ENCODE measurements at regions not wholly inside any gene's neighbourhood (a gene's known extent, or its start where the extent isn't known, plus 50 kb on each side); places are given as distances from the start of the nearest gene placed in this dataset.

DNA sequence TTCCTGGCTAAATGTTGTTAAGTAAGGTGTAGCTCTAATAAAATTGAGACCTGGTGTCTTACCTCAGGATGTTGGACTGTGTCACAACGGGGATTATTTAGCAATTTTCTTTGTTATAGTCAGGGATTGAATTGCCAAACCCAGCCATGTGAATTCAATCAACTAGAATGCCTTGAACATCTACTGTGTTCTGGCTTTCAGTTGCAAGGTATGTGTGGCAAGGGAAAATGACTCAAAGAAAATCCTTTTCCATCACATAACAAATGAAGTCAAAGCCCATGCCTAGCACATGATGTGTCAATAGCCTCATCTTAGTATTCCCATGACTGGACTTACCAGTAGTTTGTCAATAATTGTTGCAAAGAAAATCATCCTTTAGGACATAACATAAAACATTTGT is 519.8 kb upstream of the FLRT2 start:
- TF ChIP-seq, protein P1, sequence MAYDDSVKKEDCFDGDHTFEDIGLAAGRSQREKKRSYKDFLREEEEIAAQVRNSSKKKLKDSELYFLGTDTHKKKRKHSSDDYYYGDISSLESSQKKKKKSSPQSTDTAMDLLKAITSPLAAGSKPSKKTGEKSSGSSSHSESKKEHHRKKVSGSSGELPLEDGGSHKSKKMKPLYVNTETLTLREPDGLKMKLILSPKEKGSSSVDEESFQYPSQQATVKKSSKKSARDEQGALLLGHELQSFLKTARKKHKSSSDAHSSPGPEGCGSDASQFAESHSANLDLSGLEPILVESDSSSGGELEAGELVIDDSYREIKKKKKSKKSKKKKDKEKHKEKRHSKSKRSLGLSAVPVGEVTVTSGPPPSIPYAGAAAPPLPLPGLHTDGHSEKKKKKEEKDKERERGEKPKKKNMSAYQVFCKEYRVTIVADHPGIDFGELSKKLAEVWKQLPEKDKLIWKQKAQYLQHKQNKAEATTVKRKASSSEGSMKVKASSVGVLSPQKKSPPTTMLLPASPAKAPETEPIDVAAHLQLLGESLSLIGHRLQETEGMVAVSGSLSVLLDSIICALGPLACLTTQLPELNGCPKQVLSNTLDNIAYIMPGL (CRISPR knock-in tag; IDR thresholded peaks at IDR 0.05; ENCODE audit: borderline replicate concordance) = no peak
- TF ChIP-seq, protein P2, sequence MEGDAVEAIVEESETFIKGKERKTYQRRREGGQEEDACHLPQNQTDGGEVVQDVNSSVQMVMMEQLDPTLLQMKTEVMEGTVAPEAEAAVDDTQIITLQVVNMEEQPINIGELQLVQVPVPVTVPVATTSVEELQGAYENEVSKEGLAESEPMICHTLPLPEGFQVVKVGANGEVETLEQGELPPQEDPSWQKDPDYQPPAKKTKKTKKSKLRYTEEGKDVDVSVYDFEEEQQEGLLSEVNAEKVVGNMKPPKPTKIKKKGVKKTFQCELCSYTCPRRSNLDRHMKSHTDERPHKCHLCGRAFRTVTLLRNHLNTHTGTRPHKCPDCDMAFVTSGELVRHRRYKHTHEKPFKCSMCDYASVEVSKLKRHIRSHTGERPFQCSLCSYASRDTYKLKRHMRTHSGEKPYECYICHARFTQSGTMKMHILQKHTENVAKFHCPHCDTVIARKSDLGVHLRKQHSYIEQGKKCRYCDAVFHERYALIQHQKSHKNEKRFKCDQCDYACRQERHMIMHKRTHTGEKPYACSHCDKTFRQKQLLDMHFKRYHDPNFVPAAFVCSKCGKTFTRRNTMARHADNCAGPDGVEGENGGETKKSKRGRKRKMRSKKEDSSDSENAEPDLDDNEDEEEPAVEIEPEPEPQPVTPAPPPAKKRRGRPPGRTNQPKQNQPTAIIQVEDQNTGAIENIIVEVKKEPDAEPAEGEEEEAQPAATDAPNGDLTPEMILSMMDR (IDR thresholded peaks at IDR 0.05) = no peak
- no peak for TF ChIP-seq JUNB (IDR thresholded peaks at IDR 0.05)
- TF ChIP-seq, protein P3, sequence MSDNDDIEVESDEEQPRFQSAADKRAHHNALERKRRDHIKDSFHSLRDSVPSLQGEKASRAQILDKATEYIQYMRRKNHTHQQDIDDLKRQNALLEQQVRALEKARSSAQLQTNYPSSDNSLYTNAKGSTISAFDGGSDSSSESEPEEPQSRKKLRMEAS (IDR thresholded peaks at IDR 0.05) = no peak
- TF ChIP-seq POLR2A (IDR thresholded peaks at IDR 0.05; ENCODE audit: low read length) = no peak
